IMR-90 (cell line): ENCODE measurements at regions not wholly inside any gene's neighbourhood (a gene's known extent, or its start where the extent isn't known, plus 50 kb on each side); places are given as distances from the start of the nearest gene placed in this dataset.

Source experiments
- ATAC-seq: fragments of 200-7000 bp; cut with Tn5 transposase; 2 replicates; pipeline ENCODE4 v1.9.1; 2020; ENCODE audit warnings: low read depth, mild to moderate bottlenecking, moderate library complexity
- BruUV-seq: library from RNA; stranded (reverse); fragments of 400-500 nt; replicated peaks from 2 replicates; lab custom pipeline; 2021; lab: Mats Ljungman, UMichigan
- CTCF ChIA-PET: fragments of 300-600 bp; formaldehyde crosslinking; extraction: SDS; loops from one replicate; lab custom pipeline; 2021; ENCODE audit warnings: antibody characterized with exemption; lab: Yijun Ruan, JAX
- POLR2A ChIA-PET: fragments of 300-600 bp; sonication (Branson Sonifier 250); formaldehyde crosslinking; loops from one replicate; lab custom pipeline; 2022; ENCODE audit warnings: antibody characterized with exemption; ENCODE audit not compliant: unreplicated experiment; lab: Charles Lee
- DNase-seq: peaks from one replicate; pipeline ENCODE4 v3.0.0; 2013
- H2AFZ ChIP-seq: replicated peaks from 2 replicates; pipeline ENCODE3; 2013; ENCODE audit warnings: low read length, mild to moderate bottlenecking; ENCODE audit not compliant: poor library complexity
- H2AK5ac ChIP-seq: 2 replicates; pipeline ENCODE4 v1.6.1; 2013; ENCODE audit warnings: low read depth, low read length, inconsistent platforms
- H2AK9ac ChIP-seq: replicated peaks from 2 replicates; pipeline ENCODE3; 2013; ENCODE audit warnings: mild to moderate bottlenecking, low read depth, low read length, moderate library complexity; ENCODE audit not compliant: poor library complexity
- H2BK120ac ChIP-seq: 2 replicates; pipeline ENCODE4 v1.6.1; 2013; ENCODE audit warnings: low read depth, low read length, inconsistent platforms
- H2BK15ac ChIP-seq: 3 replicates; pipeline ENCODE4 v1.6.1; 2013; ENCODE audit warnings: low read depth, low read length, inconsistent platforms
- H2BK20ac ChIP-seq: 2 replicates; pipeline ENCODE4 v1.6.1; 2013; ENCODE audit warnings: low read depth, mild to moderate bottlenecking, inconsistent platforms, low read length, moderate library complexity
- H2BK5ac ChIP-seq: 2 replicates; pipeline ENCODE4 v1.6.1; 2013; ENCODE audit warnings: mild to moderate bottlenecking, low read depth, low read length, inconsistent platforms; ENCODE audit not compliant: poor library complexity, severe bottlenecking
- H3K14ac ChIP-seq: replicated peaks from 2 replicates; pipeline ENCODE4 v1.6.1; 2013; ENCODE audit warnings: low read depth, low read length, inconsistent platforms
- H3K18ac ChIP-seq: 2 replicates; pipeline ENCODE4 v1.6.1; 2013; ENCODE audit warnings: low read depth, low read length, control low read depth
- H3K23ac ChIP-seq: 2 replicates; pipeline ENCODE4 v1.6.1; 2013; ENCODE audit warnings: low read depth, low read length, inconsistent platforms
- H3K27ac ChIP-seq: 2 replicates; pipeline ENCODE4 v1.5.1; 2013; ENCODE audit warnings: mild to moderate bottlenecking, control low read depth, low read length; ENCODE audit not compliant: insufficient read depth
- H3K27me3 ChIP-seq: 2 replicates; pipeline ENCODE4 v1.6.1; 2013; ENCODE audit warnings: low read length; ENCODE audit not compliant: control insufficient read depth, insufficient read depth
- H3K36me3 ChIP-seq: 2 replicates; pipeline ENCODE4 v1.6.1; 2013; ENCODE audit warnings: low read length, mixed read lengths; ENCODE audit not compliant: control insufficient read depth, insufficient read depth
- H3K4ac ChIP-seq: 2 replicates; pipeline ENCODE4 v1.6.1; 2013; ENCODE audit warnings: low read depth, low read length, inconsistent platforms
- H3K4me1 ChIP-seq: 2 replicates; pipeline ENCODE4 v1.6.1; 2013; ENCODE audit warnings: low read length, mixed read lengths; ENCODE audit not compliant: control insufficient read depth, insufficient read depth
- H3K4me2 ChIP-seq: 2 replicates; pipeline ENCODE4 v1.6.1; 2013; ENCODE audit warnings: low read depth, mild to moderate bottlenecking, control low read depth, low read length, moderate library complexity
- H3K4me3 ChIP-seq: 2 replicates; pipeline ENCODE4 v1.5.1; 2013; ENCODE audit warnings: low read depth, mild to moderate bottlenecking, control low read depth, low read length, moderate library complexity; ENCODE audit not compliant: insufficient read depth
- H3K56ac ChIP-seq: 2 replicates; pipeline ENCODE4 v1.6.1; 2013; ENCODE audit warnings: low read length, inconsistent platforms; ENCODE audit not compliant: insufficient read depth; ENCODE audit errors: extremely low read depth
- H3K79me1 ChIP-seq, 2 experiments: 2 replicates each; pipeline ENCODE4 v1.6.1; 2013; ENCODE audit warnings: low read length in 2 of 2, inconsistent platforms in 1 of 2, low read depth in 1 of 2
- H3K9ac ChIP-seq: 2 replicates; pipeline ENCODE4 v1.6.1; 2013; ENCODE audit warnings: low read depth, low read length, control low read depth
- H3K9me1 ChIP-seq: 2 replicates; pipeline ENCODE4 v1.6.1; 2013; ENCODE audit warnings: low read length, inconsistent platforms; ENCODE audit not compliant: insufficient read depth
- H3K9me3 ChIP-seq: 2 replicates; pipeline ENCODE4 v1.6.1; 2013; ENCODE audit warnings: low read length; ENCODE audit not compliant: control insufficient read depth, insufficient read depth
- H4K20me1 ChIP-seq: 2 replicates; pipeline ENCODE4 v1.6.1; 2013; ENCODE audit warnings: low read length, inconsistent platforms; ENCODE audit not compliant: insufficient read depth
- H4K5ac ChIP-seq: 2 replicates; pipeline ENCODE4 v1.6.1; 2013; ENCODE audit warnings: mild to moderate bottlenecking, low read depth, low read length, control low read depth
- H4K8ac ChIP-seq, 2 experiments: 2 replicates each; pipeline ENCODE4 v1.6.1; 2013; ENCODE audit warnings: low read depth in 2 of 2, low read length in 2 of 2, control low read depth in 1 of 2, inconsistent platforms in 1 of 2
- H4K91ac ChIP-seq: 2 replicates; pipeline ENCODE4 v1.6.1; 2013; ENCODE audit warnings: low read depth, low read length, inconsistent platforms; ENCODE audit not compliant: insufficient read depth
- BHLHE40 ChIP-seq: fragments of 150-350 bp; IDR thresholded peaks from 2 replicates; pipeline ENCODE4 v1.6.1; 2016; ENCODE audit warnings: mild to moderate bottlenecking, low read depth, low read length
- FOS ChIP-seq: fragments of 150-350 bp; IDR thresholded peaks from 2 replicates; pipeline ENCODE4 v1.6.1; 2016; ENCODE audit warnings: low read depth, low read length
- MAZ ChIP-seq: IDR thresholded peaks from 2 replicates; pipeline ENCODE4 v1.6.1; 2012; ENCODE audit warnings: low read depth, mild to moderate bottlenecking, low read length, improper control_type of control experiment, moderate library complexity, borderline replicate concordance
- NFE2L2 ChIP-seq: fragments of 150-350 bp; IDR thresholded peaks from 2 replicates; pipeline ENCODE4 v1.6.1; 2016; ENCODE audit warnings: low read depth, mild to moderate bottlenecking, low read length
- POLR2A ChIP-seq: IDR thresholded peaks from 2 replicates; pipeline ENCODE4 v1.6.1; 2012; ENCODE audit warnings: mild to moderate bottlenecking, low read depth, low read length
- RAD21 ChIP-seq: IDR thresholded peaks from 2 replicates; pipeline ENCODE4 v1.6.1; 2012; ENCODE audit warnings: low read length, improper control_type of control experiment
- RFX5 ChIP-seq: IDR thresholded peaks from 2 replicates; pipeline ENCODE4 v1.8.0; 2012; ENCODE audit warnings: low read depth, mild to moderate bottlenecking, low read length, moderate library complexity
- WGBS, 2 experiments: methylation state at CpG; one replicate each; pipeline versions ENCODE4 v1.1.5 to v1.1.7; 2013; ENCODE audit warnings: missing lambda C conversion rate in 2 of 2; ENCODE audit not compliant: insufficient read length in 1 of 2; ENCODE audit errors: extremely low coverage in 2 of 2; 5-methylcytosine and 5-hydroxymethylcytosine counted together
- dilution Hi-C: fragments of 300-500 bp; cut with HindIII; formaldehyde crosslinking; loops from one replicate; pipeline ENCODE4 v1.14.3; 2018; ENCODE audit warnings: low sequenced_read_pairs; ENCODE audit not compliant: unreplicated experiment
- in situ Hi-C: fragments of 300-500 bp; cut with MboI; formaldehyde crosslinking; loops from 3 replicates; pipeline ENCODE4 v1.14.3; 2019; ENCODE audit warnings: low sequenced_read_pairs, inconsistent platforms, mixed read lengths
- intact Hi-C: fragments of 100-400 bp; cut with micrococcal nuclease; formaldehyde crosslinking; loops from 2 replicates; pipeline ENCODE4 v1.10.0; 2022
- TF ChIP-seq, protein P1 (sequence below): fragments of 150-350 bp; IDR thresholded peaks from 2 replicates; pipeline ENCODE4 v1.6.1; 2017; ENCODE audit warnings: mild to moderate bottlenecking, antibody characterized with exemption, low read length, low read depth

DNA sequence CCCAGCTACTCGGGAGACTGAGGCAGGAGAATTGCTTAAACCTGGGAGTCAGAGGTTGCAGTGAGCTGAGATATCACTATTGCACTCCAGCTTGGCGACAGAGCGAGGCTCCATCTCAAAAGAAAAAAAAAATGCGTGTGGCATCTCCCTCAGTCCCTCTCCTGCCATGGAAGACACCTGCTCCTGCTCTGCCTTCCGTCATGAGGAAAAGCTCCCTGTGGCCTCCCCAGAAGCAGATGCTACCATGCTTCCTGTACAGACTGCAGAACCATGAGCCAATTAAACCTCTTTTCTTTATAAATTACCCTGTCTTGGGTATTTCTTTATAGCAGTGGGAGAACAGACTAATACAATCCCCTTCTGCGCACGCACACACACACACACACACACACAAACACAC, 249.4 kb downstream of the MN1 start:
- ATAC-seq (no peak), DNase-seq (no peak)
- H3K4ac ChIP-seq, result no peak overlapping the region
- no peak overlapping the region for H3K27ac ChIP-seq
- no peak overlapping the region for H4K91ac ChIP-seq
- H4K8ac ChIP-seq, result no peak overlapping the region
- intact Hi-C loops, result no loop called here
- dilution Hi-C loops, result no loop called here
- CTCF ChIA-PET, result no interaction called here
- H2BK15ac ChIP-seq, result no peak overlapping the region
- no peak overlapping the region for H4K5ac ChIP-seq
- H2AK9ac ChIP-seq, result no peak overlapping the region
- H3K9me3 ChIP-seq, result peaks cover 6% of the 10 kb centered on the region
- POLR2A ChIA-PET, result no interaction called here
- H2AFZ ChIP-seq, result no peak overlapping the region
- no peaks in the 10 kb centered on the region for H3K9me1 ChIP-seq
- H3K27me3 ChIP-seq, result peaks cover 17% of the 10 kb centered on the region
- WGBS, 2 experiments, result no CpG with 5 or more reads among the region's 7 CpGs
- no peak overlapping the region for H3K56ac ChIP-seq
- H3K79me1 ChIP-seq, result no peaks in the 10 kb centered on the region
- H2BK120ac ChIP-seq, result no peak overlapping the region
- in situ Hi-C loops, result no loop called here
- H3K14ac ChIP-seq, result no peak overlapping the region
- no peak overlapping the region for H3K18ac ChIP-seq
- no peak overlapping the region for H3K23ac ChIP-seq
- no TSS peak for BruUV-seq
- peaks cover 2% of the 10 kb centered on the region; the same call in 1 of the 2 replicates for H3K4me1 ChIP-seq
- H2BK5ac ChIP-seq, result no peak overlapping the region
- H3K4me3 ChIP-seq, result no peak overlapping the region
- no peaks in the 10 kb centered on the region for H3K36me3 ChIP-seq
- TF ChIP-seq BHLHE40 (no peak), FOS (no peak), NFE2L2 (no peak), MAZ (no peak), RAD21 (no peak), POLR2A (no peak), RFX5 (no peak)
- TF ChIP-seq, protein P1, sequence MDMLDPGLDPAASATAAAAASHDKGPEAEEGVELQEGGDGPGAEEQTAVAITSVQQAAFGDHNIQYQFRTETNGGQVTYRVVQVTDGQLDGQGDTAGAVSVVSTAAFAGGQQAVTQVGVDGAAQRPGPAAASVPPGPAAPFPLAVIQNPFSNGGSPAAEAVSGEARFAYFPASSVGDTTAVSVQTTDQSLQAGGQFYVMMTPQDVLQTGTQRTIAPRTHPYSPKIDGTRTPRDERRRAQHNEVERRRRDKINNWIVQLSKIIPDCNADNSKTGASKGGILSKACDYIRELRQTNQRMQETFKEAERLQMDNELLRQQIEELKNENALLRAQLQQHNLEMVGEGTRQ, result no peak
- H4K20me1 ChIP-seq, result no peaks in the 10 kb centered on the region
- no peak overlapping the region for H3K9ac ChIP-seq
- H2AK5ac ChIP-seq, result no peak overlapping the region
- H2BK20ac ChIP-seq, result no peak overlapping the region
- no peak overlapping the region for H3K4me2 ChIP-seq
